SK-N-SH (cell line): ENCODE measurements at regions not wholly inside any gene's neighbourhood (a gene's known extent, or its start where the extent isn't known, plus 50 kb on each side); places are given as distances from the start of the nearest gene placed in this dataset.

Experiments used
- CTCF ChIP-seq: fragments of 200-600 bp; sonication (generic); IDR thresholded peaks from 2 replicates; pipeline ENCODE4 v1.6.1; 2017; ENCODE audit warnings: antibody characterized with exemption, mild to moderate bottlenecking, moderate library complexity
- FOXM1 ChIP-seq: IDR thresholded peaks from 2 replicates; pipeline ENCODE4 v1.4.0; 2012; ENCODE audit warnings: low read depth, mild to moderate bottlenecking
- MEF2A ChIP-seq: IDR thresholded peaks from 2 replicates; pipeline ENCODE4 v1.4.0; 2012; ENCODE audit warnings: low read depth, borderline replicate concordance

GRCh38 chr21:28439788-28440187 is 552.9 kb downstream of the LTN1 start:
- TF ChIP-seq CTCF (no peak), FOXM1 (no peak), MEF2A (no peak)
